Sciatic nerve (tissue), 2 donors: ENCODE measurements at regions not wholly inside any gene's neighbourhood (a gene's known extent, or its start where the extent isn't known, plus 50 kb on each side); places are given as distances from the start of the nearest gene placed in this dataset. TPM values are rescaled to one million over a fixed set of nuclear protein-coding genes. Genes with fewer than 3 reads are reported as not detected.

Source experiments
- ATAC-seq: fragments of 200-7000 bp; cut with Tn5 transposase; one replicate; pipeline ENCODE4 v1.9.1; 2020; ENCODE audit warnings: mild to moderate bottlenecking, moderate library complexity
- DNase-seq: peaks from one replicate; pipeline ENCODE4 v3.0.0-alpha.2; 2020; ENCODE audit warnings: low spot score
- intact Hi-C: fragments of 100-400 bp; cut with DNase I; formaldehyde crosslinking; loops from one replicate; pipeline ENCODE4 v1.14.2; 2022
- microRNA-seq: library from miRNA; unstranded; fragments of <30 nt; microRNA quantifications from one replicate; pipeline ENCODE4 v1.2.0, GENCODE V29; 2020
- donor health status: DM: no; HTN: no; CAD: no.
- donor health status: DM: no; HTN: no; CAD: no.

DNA sequence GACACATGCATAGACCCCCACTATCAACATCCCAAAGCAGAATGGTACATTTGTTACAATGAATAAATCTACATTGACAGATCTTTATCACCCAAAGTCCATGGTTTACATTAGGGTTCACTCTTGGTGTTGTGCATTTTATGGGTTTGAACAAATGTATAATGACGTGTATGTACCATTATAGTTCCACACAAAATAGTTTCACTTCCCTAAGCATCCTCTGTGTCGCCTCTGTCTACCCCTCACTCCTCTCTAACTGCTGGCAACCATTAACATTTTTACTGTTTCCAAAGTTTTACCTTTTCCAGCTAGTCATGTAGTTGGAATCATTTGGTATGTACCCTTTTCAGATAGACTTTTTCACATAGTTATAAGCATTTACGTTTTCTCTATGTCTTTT lies 69.5 kb upstream of the LMO3 start:
- intact Hi-C loops: no loop called here
- ATAC-seq (no peak), DNase-seq (no peak)

GRCh38 chr12:16674885-16675284 lies 68.9 kb upstream of the LMO3 start:
- intact Hi-C loops: no loop called here
- no peak for DNase-seq

DNA sequence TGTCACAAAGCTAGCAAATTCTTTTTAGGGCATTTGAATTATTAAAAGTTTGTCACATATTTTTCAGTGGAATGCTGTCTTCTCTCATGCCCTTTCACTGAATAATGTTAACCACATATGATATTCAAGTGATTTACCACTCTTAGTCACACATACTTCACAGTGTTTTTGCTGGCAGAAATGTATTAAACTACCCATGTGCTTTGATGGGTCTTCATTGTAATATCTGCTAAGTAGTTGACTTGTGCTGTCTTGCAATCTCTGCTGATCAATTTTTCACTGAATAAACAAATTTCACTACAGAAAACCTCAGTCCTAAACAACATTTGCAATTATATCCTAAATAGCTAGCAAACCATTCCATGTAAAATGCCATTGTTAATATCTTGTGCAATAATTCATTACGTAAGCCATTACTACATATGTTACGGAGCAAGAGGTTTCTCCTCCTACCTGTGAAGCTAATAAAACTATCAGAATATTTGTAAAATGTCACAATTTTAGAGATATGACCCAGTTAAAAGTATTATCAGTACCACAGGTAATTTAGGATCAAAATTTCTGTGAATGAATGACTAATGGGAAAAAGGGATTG lies 64.6 kb upstream of the LMO3 start:
- no peak for DNase-seq
- intact Hi-C loops: no loop called here
- no peak for ATAC-seq

More at GRCh38 chr12:16674885-16675284, 68.9 kb upstream of the LMO3 start:
- ATAC-seq: no peak

- DNase-seq: no peak
- intact Hi-C loops: no loop called here
- no peak for ATAC-seq
These were observed 63.8 kb upstream of the LMO3 start for GRCh38 chr12:16669756-16670155.

GRCh38 chr12:16668198-16668597 lies 62.2 kb upstream of the LMO3 start:
- DNase-seq (no peak), ATAC-seq (no peak)
- intact Hi-C loops: no loop called here

GRCh38 chr12:16658699-16659098 lies 52.7 kb upstream of the LMO3 start:
- no peak for DNase-seq
- intact Hi-C loops: no loop called here
- no peak for ATAC-seq

Small RNAs in the stretch of these regions (microRNA-seq; reads per million reads assigned to microRNA genes)
- not detected for gene MIR3974
